OCI-LY7 (cell line): ENCODE measurements at regions not wholly inside any gene's neighbourhood (a gene's known extent, or its start where the extent isn't known, plus 50 kb on each side); places are given as distances from the start of the nearest gene placed in this dataset.

ENCODE experiments used
- CTCF ChIP-seq: fragments of 200-600 bp; sonication (generic); conservative IDR thresholded peaks from 2 replicates; pipeline ENCODE4 v1.5.1; 2014; ENCODE audit warnings: mild to moderate bottlenecking, antibody characterized with exemption, low read length, moderate library complexity, mixed read lengths
- EZH2phosphoT487 ChIP-seq: fragments of 200-600 bp; sonication (generic); IDR thresholded peaks from 2 replicates; pipeline ENCODE4 v1.6.1; 2018; ENCODE audit warnings: low read depth, borderline replicate concordance, mild to moderate bottlenecking, mixed run types, antibody characterized with exemption, low read length, moderate library complexity, mixed read lengths

- TF ChIP-seq CTCF (no peak), EZH2phosphoT487 (no peak)
These were observed 345.8 kb downstream of the TBC1D4 start for GRCh38 chr13:75136151-75136550.
